ENCODE measurements at regions not wholly inside any gene's neighbourhood (a gene's known extent, or its start where the extent isn't known, plus 50 kb on each side); places are given as distances from the start of the nearest gene placed in this dataset.

- intact Hi-C loops (cut with DNase I) = no loop called here
- DNase-seq (ENCODE audit: missing footprints) (peak; percentile 78), ATAC-seq (peak; percentile 72)
Observed at GRCh38 chr6:152897807-152898399, 84.9 kb downstream of the FBXO5 start.

GRCh38 chr6:152904678-152905077 lies 78.2 kb downstream of the FBXO5 start:
- DNase-seq (ENCODE audit: missing footprints) = no peak
- ATAC-seq = no peak
- intact Hi-C loops (cut with DNase I) = no loop called here

GRCh38 chr6:152905551-152906299 lies 77.1 kb downstream of the FBXO5 start:
- intact Hi-C loops (cut with DNase I) = no loop called here
- ATAC-seq (no peak), DNase-seq (ENCODE audit: missing footprints) (no peak)

- intact Hi-C loops (cut with DNase I) = no loop called here
- DNase-seq (ENCODE audit: missing footprints) (no peak), ATAC-seq (no peak)
Observed at GRCh38 chr6:152909241-152909640, 73.6 kb downstream of the FBXO5 start.

GRCh38 chr6:152916035-152916434 lies 66.8 kb downstream of the FBXO5 start:
- ATAC-seq (no peak), DNase-seq (ENCODE audit: missing footprints) (no peak)
- intact Hi-C loops (cut with DNase I) = no loop called here

GRCh38 chr6:152918991-152919390 lies 63.9 kb downstream of the FBXO5 start:
- DNase-seq (ENCODE audit: missing footprints) (no peak), ATAC-seq (no peak)
- intact Hi-C loops (cut with DNase I) = no loop called here

GRCh38 chr6:152920016-152920415 lies 62.8 kb downstream of the FBXO5 start:
- intact Hi-C loops (cut with DNase I) = no loop called here
- ATAC-seq (no peak), DNase-seq (ENCODE audit: missing footprints) (no peak)
